MV-4-11 (cell line): ENCODE measurements at regions not wholly inside any gene's neighbourhood (a gene's known extent, or its start where the extent isn't known, plus 50 kb on each side); places are given as distances from the start of the nearest gene placed in this dataset.

Experiments
- DNase-seq: peaks from one replicate; lab custom pipeline; 2025; lab: John Stamatoyannopoulos, UW

- DNase-seq = no peak
Observed at GRCh38 chr6:163834226-163834970, 419.9 kb downstream of the QKI start.

- no peak for DNase-seq
Observed at GRCh38 chr6:163831736-163832135, 417.2 kb downstream of the QKI start.

- no peak for DNase-seq
Observed at GRCh38 chr6:163830641-163831040, 416.1 kb downstream of the QKI start.

GRCh38 chr6:163828038-163828795, 413.7 kb downstream of the QKI start:
- DNase-seq = no peak

GRCh38 chr6:163827143-163827542, 412.6 kb downstream of the QKI start:
- DNase-seq = no peak

- no peak for DNase-seq
Observed at GRCh38 chr6:163826629-163827028, 412.1 kb downstream of the QKI start.

GRCh38 chr6:163825033-163825432, 410.5 kb downstream of the QKI start:
- DNase-seq = no peak

GRCh38 chr6:163823577-163823976, 409.1 kb downstream of the QKI start:
- DNase-seq = no peak

GRCh38 chr6:163820745-163821458, 406.4 kb downstream of the QKI start:
- no peak for DNase-seq

- DNase-seq = no peak
Observed at GRCh38 chr6:163820171-163820570, 405.7 kb downstream of the QKI start.

GRCh38 chr6:163818719-163819118, 404.2 kb downstream of the QKI start:
- DNase-seq = no peak

- DNase-seq = no peak
Observed at GRCh38 chr6:163816441-163816840, 401.9 kb downstream of the QKI start.

- DNase-seq = no peak
Observed at GRCh38 chr6:163815796-163816195, 401.3 kb downstream of the QKI start.

GRCh38 chr6:163814494-163815364, 400.2 kb downstream of the QKI start:
- DNase-seq = peak; percentile 44

- peak; percentile 59 for DNase-seq
Observed at GRCh38 chr6:163813979-163814493, 399.5 kb downstream of the QKI start.

GRCh38 chr6:163811317-163811716, 396.8 kb downstream of the QKI start:
- DNase-seq = no peak

- DNase-seq = no peak
Observed at GRCh38 chr6:163809364-163809763, 394.8 kb downstream of the QKI start.

- DNase-seq = no peak
Observed at GRCh38 chr6:163808871-163809270, 394.4 kb downstream of the QKI start.

- no peak for DNase-seq
Observed at GRCh38 chr6:163808231-163808630, 393.7 kb downstream of the QKI start.

GRCh38 chr6:163806755-163807499, 392.4 kb downstream of the QKI start:
- no peak for DNase-seq

GRCh38 chr6:163804991-163805390, 390.5 kb downstream of the QKI start:
- DNase-seq = no peak
